CD4-positive, alpha-beta T cell treated with Interleukin-6 at 100 ng/mL for 8 hours (primary cell): ENCODE measurements at regions not wholly inside any gene's neighbourhood (a gene's known extent, or its start where the extent isn't known, plus 50 kb on each side); places are given as distances from the start of the nearest gene placed in this dataset.
"Not testable (repeated sequence)": the region's sequence is repeated elsewhere in the genome, so short reads cannot be mapped to it uniquely, and the experiment has no call there.

ENCODE experiments used
- DNase-seq: peaks from one replicate; pipeline ENCODE4 v3.0.0-alpha.2; 2020; ENCODE audit warnings: mixed read lengths, low spot score

GRCh38 chr13:73671732-73672131 lies 462.5 kb downstream of the KLF12 start:
- DNase-seq: no peak

- no peak for DNase-seq
Observed at GRCh38 chr13:73671011-73671410, 463.2 kb downstream of the KLF12 start.

DNA sequence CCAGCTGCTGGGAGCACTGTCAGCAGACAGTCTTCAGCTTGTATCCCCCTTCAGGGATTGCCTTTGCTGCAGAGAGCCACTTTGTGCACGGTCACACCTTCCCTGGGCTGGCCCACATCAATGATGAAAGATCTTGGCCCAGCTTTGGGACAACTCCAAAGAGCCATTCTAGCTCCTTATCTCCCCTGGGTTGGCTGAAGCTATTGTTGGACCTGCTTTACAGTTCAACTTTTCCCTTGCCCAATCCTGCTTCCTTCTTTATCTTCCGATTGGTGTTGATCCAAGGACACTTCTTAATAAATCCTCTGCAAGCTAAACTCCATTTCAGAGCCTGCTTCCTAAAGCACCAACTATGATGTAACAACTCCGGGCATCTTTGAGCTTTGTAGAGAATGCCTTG lies 466.4 kb downstream of the KLF12 start:
- DNase-seq: no peak

- DNase-seq: no peak
Observed at GRCh38 chr13:73665261-73665660, 468.9 kb downstream of the KLF12 start.

- DNase-seq: no peak
Observed at GRCh38 chr13:73664851-73665250, 469.4 kb downstream of the KLF12 start.

DNA sequence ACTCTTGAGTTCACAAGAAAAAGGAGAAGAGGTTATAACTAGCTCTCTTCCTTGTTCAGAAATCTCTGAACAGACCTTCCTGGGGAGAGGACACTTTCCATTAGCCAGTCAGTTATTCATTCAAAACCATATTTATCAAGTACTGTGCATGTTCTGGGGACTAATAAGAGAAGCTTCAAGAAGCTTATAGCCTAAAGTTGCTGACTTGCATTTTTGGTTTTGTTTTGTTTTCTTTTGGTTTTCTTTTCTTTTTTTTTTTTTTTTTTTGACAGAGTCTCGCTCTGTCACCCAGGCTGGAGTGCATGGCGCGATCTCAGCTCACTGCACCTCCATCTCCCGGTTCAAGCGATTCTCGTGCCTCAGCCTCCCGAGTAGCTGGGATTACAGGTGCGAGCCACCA lies 471.4 kb downstream of the KLF12 start:
- DNase-seq: no peak

DNA sequence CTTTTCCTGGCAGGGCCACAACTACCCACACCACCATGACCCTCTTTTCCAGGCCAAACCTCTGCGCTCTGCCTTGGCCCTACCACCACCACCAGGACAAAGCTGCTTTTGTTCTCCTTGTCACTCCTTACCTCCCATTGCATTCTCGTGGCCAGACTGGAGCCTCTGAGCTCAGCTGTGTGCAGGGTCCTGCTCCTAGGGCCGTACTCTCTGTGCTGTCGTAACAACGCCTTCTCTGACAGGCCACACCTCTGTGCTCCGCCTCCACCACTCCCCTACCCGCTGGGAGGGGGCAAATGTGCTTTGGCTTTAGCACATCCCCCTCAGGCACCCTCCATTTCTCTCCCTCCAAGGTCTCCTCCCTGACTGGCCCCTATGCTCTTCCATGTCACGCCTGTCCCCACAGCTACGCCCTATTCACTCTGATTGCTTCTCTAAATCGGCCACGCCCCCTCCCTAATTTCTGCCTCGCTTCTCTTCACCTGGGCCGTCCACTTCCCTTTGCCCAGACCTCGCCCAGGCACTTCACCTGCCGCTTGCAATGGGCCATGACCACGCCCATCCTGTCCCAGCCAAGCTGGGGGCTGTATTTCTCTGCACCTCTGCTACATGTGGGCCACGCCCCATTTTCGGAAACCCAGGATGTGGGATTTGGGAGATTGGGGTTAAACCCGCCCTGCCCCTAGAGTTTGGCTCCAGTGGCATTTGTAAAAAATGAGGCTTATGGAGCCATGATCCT lies 472.3 kb downstream of the KLF12 start:
- no peak for DNase-seq

- DNase-seq: no peak
Observed at GRCh38 chr13:73661066-73661465, 473.1 kb downstream of the KLF12 start.

- DNase-seq: no peak
Observed at GRCh38 chr13:73658639-73659038, 475.6 kb downstream of the KLF12 start.

DNA sequence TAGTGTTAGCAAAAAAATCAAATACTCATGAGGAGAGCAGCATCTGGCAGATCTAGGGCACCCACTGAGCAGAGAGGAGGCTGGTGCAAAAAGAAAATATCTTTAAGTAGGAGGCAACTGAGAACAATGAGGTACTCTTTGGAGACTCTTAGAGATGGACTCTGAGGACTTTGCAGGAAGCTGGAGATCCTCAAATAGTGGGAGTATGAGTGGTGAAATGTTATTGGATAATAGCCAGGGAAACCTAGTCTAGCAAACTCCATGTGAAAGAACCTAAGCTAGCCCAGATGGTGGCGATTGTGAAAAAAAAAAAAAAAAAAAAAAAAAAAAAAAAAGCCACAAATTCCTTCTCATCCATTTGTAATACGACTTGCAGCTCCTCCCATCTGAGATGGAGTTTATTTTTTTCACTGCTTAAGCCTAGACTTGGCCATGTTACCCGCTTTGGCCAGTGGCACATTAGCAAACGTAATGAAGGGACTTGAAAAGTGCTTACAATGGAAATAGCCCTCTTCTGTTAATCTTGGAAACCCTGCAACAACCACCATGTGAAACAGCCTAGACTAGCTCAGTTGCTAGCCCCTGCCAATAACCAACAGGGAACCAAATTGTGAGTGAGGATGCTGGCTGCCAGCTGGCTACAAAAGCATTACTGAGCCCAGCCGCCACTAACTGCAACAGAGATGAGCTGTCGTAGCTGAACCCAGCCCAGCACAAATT lies 476.2 kb downstream of the KLF12 start:
- DNase-seq: no peak

DNA sequence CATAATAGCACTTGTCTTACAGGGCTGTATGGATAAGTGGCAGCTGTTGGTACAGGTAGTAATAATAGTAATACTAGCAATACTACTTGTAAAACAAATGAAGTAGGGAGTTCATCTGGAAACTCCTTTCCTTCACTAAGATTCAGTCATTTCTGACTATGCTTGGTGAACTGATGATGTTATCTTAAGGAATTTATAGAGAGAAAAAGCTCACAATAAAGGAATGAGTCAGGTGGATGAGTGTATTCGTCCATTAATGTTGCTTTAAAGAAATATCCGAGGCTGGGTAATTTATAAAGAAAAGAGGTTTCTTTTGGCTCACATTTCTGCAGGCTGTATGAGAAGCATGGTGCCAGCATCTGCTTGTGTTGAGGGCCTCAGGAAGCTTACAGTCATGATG lies 477.3 kb downstream of the KLF12 start:
- no peak for DNase-seq

- no peak for DNase-seq
Observed at GRCh38 chr13:73653688-73654087, 480.5 kb downstream of the KLF12 start.

GRCh38 chr13:73647417-73647816 lies 486.8 kb downstream of the KLF12 start:
- no peak for DNase-seq

DNA sequence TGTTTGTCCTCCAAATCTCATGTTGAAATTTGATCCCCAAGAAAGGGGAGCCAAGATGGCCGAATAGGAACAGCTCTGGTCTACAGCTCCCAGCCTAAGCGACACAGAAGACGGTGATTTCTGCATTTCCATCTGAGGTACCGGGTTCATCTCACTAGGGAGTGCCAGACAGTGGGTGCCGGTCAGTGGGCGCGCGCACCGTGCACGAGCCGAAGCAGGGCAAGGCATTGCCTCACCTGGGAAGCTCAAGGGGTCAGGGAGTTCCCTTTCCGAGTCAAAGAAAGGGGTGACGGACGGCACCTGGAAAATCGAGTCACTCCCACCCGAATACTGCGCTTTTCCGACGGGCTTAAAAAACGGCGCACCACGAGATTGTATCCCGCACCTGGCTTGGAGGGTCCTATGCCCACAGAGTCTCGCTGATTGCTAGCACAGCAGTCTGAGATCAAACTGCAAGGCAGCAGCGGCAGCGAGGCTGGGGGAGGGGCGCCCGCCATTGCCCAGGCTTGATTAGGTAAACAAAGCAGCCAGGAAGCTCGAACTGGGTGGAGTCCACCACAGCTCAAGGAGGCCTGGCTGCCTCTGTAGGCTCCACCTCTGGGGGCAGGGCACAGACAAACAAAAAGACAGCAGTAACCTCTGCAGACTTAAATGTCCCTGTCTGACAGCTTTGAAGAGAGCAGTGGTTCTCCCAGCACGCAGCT lies 493.6 kb downstream of the KLF12 start:
- not testable (repeated sequence) for DNase-seq

GRCh38 chr13:73635166-73635787 lies 498.9 kb downstream of the KLF12 start:
- no peak for DNase-seq

DNA sequence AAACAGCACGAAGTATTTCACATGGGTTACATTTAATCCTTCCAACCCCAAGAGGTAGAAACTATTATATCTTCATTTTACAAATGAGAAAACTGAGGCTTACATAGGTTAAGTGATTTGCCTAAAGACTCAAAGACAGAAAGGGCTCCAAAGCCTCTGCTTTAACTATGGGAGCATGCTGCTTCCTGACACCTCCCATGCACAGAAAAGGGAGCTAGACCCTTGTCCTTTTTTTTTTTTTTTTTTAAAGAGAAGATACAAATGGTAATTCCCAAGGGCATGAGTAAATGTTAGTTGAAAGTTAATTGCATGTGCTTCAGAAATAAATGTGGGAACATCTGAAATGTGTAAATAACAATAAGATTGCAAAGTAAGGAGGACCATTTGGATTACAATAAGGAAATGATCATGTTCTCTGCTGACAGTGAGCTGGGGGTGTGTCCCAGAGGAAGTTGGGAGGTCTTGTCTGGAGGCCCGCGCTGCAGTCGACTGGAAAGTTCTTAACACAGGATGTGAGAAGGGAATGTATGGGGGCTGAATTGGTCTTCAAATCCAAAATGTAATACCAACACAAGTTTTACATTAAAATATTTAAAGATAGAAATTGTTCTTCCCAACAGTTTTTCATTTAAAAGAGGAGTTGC lies 500.3 kb downstream of the KLF12 start:
- DNase-seq: no peak

- no peak for DNase-seq
Observed at GRCh38 chr13:73631411-73631810, 502.8 kb downstream of the KLF12 start.

- peak; percentile 71 for DNase-seq
Observed at GRCh38 chr13:73625562-73626339, 508.5 kb downstream of the KLF12 start.

GRCh38 chr13:73623281-73623680 lies 510.9 kb downstream of the KLF12 start:
- no peak for DNase-seq

DNA sequence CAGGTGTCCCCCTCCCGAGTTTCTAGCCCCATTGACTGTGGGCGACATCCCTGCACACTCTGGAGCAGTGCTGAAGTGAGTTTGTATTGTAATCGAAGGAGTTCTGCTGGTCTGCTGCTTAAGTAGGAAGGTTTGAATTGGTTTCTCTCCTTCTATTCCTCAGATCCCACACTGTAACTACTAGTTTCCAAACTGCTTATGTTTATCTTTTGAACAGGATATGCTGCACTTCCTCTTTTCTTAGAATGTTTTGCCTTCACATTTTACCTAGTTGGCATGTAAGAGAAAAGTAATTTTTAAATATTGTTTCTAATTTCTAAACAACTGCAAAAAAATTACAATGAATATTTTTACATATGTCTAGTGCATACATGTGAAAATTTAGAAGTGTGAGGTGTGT lies 511.8 kb downstream of the KLF12 start:
- no peak for DNase-seq

DNA sequence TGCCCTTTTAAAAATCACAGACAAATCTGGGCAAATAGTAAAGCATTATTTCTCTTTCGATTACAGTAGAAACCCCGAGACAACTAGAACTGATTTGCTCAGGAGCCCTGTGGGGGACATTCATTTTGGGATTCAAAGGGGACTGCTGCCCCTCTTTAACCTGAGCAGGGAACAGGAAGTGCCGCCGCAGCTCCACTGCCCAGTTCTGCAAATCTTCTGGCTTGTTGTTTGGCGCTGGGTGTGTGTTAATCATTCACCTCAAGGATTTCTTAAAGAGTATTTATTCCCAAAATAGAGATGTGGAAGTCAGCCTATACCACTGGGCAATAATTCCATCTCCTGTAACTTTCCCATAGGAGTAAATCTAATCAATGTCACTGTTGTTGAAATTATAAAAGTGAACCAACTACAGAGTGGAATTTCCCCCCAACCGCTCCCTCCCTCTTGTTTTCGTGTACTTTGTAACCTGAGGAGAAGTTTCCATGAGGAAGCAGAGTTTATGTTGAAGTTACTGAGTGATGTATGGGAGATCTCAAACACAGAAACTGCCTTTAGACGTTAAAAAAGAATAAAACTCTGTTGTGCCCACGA lies 515.8 kb downstream of the KLF12 start:
- no peak for DNase-seq
